ENCODE measurements at regions not wholly inside any gene's neighbourhood (a gene's known extent, or its start where the extent isn't known, plus 50 kb on each side); places are given as distances from the start of the nearest gene placed in this dataset.

DNA sequence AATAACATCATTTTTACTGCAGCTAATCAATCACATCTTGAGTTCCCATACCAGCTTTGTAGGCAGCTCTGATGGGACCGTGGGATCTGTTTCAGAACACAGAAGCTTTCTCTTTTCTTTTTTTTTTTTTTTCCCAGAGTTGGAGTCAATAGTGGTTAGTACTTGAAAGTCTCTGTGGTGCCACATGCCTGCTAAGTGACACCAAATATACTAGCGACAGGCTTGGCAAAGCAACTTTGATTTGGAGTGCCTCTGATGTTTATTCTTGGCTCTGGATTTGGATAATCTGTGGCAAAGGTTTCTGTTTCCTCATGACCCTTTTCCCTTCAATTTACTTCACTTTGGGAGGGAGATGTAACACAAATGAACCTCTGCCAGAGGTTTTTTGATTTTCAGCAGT lies 681.4 kb upstream of the TENM4 start:
- no peaks in the 10 kb centered on the region for H3K36me3 Mint-ChIP-seq
- no peaks in the 10 kb centered on the region for H3K4me1 Mint-ChIP-seq
- no peak overlapping the region for H3K27ac Mint-ChIP-seq
- H3K9me3 Mint-ChIP-seq: peaks cover 2 to 11% (median 5%) of the 10 kb centered on the region in 3 donors
- H3K4me3 Mint-ChIP-seq: no peak overlapping the region
- no peaks in the 10 kb centered on the region for H3K27me3 Mint-ChIP-seq

DNA sequence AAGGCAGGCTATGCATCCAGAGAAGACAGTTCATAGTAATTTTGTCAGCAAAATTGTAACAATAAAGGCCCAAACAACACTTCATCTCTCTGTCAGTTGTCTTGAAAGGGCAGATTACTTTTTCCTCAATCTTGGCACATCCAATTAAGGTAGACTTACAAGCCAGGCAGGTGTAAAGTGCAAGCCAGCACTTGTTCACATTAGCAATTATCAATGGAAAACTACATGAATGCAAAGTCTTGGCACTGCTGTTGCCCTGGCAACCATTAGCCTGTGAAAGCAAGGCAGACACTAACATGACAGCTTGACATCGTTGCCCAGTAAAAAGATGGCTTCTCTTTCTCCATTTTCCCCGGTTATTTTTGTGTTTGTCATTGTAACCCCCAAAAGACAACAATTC lies 677.2 kb upstream of the TENM4 start:
- no peak overlapping the region for H3K27ac Mint-ChIP-seq
- H3K27me3 Mint-ChIP-seq: no peaks in the 10 kb centered on the region
- no peak overlapping the region for H3K4me3 Mint-ChIP-seq
- peaks cover 2 to 13% (median 5%) of the 10 kb centered on the region in 3 donors for H3K9me3 Mint-ChIP-seq
- no peaks in the 10 kb centered on the region for H3K36me3 Mint-ChIP-seq
- no peaks in the 10 kb centered on the region for H3K4me1 Mint-ChIP-seq

DNA sequence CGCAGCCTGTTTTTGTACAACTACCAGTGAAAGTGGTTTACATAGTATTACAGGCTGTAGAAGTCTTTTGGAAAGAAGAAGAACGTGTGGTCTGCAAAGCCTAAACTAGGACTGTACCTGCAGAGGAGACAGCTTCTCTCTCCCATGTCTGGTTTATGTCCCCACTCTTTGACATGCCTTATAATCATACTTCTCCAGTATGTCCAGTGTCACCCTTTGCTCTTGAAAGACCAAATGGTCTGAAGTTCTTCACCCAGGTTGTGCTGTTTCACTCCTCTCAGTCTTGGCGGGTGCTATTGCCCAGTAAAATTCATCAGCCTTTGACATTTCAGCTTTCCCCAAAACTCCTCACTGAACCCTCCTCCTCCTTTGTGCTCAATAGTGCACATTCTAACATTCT lies 676.0 kb upstream of the TENM4 start:
- Mint-ChIP-seq H3K36me3 (no peaks in the 10 kb centered on the region), H3K27me3 (no peaks in the 10 kb centered on the region), H3K9me3 (peaks cover 0 to 16% (median 5%) of the 10 kb centered on the region in 3 donors), H3K27ac (no peak overlapping the region), H3K4me3 (no peak overlapping the region), H3K4me1 (no peaks in the 10 kb centered on the region)

DNA sequence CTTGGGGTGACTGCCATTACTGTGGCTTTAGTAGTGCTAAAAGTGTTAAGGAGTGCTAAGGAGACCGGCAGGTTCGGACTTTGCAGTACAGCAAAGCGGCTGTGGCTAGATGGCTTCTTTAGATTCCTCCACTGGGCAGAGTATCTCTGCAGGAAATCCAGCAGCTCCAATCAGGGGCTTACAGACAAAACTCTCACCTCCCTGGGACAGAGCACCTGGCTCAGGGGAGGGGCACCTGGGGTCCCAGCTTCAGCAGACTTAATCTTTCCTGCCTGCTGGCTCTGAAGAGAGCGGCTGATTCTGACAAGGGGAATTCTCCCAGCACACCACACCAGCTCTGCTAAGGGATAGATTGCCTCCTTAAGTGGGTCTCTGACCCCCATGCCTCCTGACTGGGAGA lies 668.8 kb upstream of the TENM4 start:
- H3K27me3 Mint-ChIP-seq: no peaks in the 10 kb centered on the region
- no peak overlapping the region for H3K4me3 Mint-ChIP-seq
- H3K36me3 Mint-ChIP-seq: no peaks in the 10 kb centered on the region
- H3K9me3 Mint-ChIP-seq: peaks cover 0 to 15% (median 3%) of the 10 kb centered on the region in 3 donors
- H3K27ac Mint-ChIP-seq: no peak overlapping the region
- H3K4me1 Mint-ChIP-seq: no peaks in the 10 kb centered on the region

DNA sequence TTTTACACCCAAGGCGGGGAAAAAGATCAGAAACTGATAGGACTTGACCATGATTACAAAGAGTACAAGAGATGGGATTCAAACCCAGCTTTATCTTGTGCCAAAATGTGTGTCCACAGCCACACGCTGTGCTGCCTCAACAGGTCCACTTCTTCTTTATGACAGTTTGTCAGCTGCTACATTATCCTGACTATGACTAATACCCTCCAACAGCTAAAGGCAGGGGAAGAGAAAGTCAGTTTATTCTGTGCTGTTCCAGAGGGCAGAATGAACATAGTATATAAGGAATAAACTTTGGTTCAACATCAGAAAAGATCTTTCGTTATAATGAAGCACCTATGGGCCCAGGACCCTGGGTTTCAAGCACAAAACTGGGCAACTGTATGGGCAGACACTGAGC lies 668.2 kb upstream of the TENM4 start:
- Mint-ChIP-seq H3K4me3 (no peak overlapping the region), H3K27me3 (no peaks in the 10 kb centered on the region), H3K9me3 (peaks cover 0 to 12% (median under 1%) of the 10 kb centered on the region in 3 donors), H3K27ac (no peak overlapping the region), H3K36me3 (no peaks in the 10 kb centered on the region), H3K4me1 (no peaks in the 10 kb centered on the region)

DNA sequence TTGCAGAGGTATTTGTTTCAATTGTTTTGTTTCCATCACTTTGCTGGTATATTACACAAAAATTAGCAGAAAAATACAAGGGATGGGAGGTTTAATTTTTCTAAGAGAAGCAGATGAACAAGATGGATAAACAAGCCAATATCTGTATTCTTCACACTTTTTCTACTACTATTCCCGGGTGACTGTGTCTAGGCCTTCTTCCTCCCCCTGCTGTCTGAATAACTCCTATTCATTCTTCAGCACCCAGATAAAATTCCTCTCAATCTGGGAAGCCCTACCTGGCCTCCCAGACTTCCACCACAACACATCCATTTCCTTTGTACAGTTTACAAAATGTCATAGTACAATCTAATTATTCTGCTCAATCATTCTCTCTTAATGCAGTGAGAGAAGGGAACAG lies 666.6 kb upstream of the TENM4 start:
- no peak overlapping the region for H3K4me3 Mint-ChIP-seq
- no peaks in the 10 kb centered on the region for H3K36me3 Mint-ChIP-seq
- H3K4me1 Mint-ChIP-seq: no peaks in the 10 kb centered on the region
- peaks cover 0 to 7% (median 0%) of the 10 kb centered on the region in 3 donors for H3K9me3 Mint-ChIP-seq
- H3K27me3 Mint-ChIP-seq: no peaks in the 10 kb centered on the region
- no peak overlapping the region for H3K27ac Mint-ChIP-seq

DNA sequence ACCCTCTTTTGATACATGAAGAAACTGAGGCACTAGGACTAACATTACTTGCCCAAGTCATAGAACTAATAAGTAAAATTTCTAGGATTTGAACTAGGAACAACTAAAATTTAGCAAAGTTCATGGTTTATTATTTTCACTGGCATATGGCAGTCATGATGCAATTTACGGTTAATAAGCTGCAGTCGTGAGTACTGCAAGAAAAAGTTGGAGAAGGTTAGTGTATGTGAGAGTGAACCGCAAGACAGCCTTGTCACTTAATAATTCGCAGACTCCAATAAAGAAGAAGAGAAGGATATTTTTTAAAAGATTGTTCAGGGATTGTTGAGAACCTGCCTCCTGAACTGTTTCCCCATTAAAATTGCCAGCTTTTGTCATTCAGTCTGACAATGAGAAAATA lies 663.4 kb upstream of the TENM4 start:
- Mint-ChIP-seq H3K4me1 (no peaks in the 10 kb centered on the region), H3K9me3 (peaks cover 0 to 7% (median 1%) of the 10 kb centered on the region in 3 donors), H3K27me3 (no peaks in the 10 kb centered on the region), H3K4me3 (no peak overlapping the region), H3K36me3 (no peaks in the 10 kb centered on the region), H3K27ac (no peak overlapping the region)

DNA sequence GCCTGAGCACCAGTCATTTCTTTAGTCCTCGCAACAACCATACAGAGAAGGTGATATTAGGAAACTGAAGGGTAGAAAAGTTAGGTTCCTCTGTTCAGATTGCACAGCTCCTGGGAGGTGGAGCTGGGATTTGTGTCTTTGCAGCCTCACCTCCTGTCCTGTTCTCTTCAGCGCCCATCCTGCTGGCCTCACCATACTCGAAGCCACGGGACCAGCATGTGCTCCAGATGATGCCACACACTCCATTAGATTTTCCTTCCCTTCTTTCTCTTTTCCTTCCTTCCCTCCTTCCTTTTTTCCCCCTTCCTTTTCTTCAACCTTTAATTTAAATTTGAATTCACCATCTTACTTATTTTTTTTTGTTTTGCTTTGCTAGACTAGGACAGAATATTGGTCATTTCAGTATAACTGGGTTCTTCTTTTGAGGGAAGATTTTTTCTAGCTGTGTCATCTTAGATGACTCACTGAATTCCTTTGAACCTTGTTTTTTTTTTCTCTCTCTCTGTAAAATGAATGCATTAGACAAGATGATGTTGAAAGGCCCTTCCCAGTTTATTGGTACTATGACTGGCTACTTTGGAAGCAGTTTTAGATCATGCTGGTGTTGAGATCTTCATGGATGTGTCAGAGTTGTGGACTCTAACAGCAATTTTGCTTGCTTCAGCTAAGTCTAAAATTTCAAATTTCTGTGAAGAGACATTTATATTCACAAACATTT lies 662.5 kb upstream of the TENM4 start:
- no peak overlapping the region for H3K27ac Mint-ChIP-seq
- no peak overlapping the region for H3K4me3 Mint-ChIP-seq
- H3K4me1 Mint-ChIP-seq: no peaks in the 10 kb centered on the region
- no peaks in the 10 kb centered on the region for H3K27me3 Mint-ChIP-seq
- H3K36me3 Mint-ChIP-seq: no peaks in the 10 kb centered on the region
- H3K9me3 Mint-ChIP-seq: peaks cover 0 to 4% (median 3%) of the 10 kb centered on the region in 3 donors

DNA sequence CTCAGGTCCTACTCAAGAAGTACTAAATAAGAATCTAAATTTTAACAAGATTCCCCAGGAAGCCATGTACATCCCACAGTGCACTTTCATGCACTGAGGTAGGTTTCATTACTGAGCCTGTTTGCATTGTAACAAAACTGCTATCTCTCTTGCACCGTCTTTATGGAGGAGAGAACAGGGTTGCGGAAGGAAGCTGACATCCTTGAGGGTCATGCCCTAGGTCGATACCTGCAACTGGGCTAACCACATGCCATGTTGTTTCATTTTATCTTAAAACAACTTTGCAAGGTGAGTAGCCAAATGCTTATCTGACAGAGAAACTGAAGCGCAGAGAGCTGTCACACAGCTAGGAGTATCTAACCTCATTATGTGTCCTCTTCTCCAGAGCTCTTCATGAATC lies 656.3 kb upstream of the TENM4 start:
- Mint-ChIP-seq H3K27me3 (no peaks in the 10 kb centered on the region), H3K4me3 (no peak overlapping the region), H3K36me3 (no peaks in the 10 kb centered on the region), H3K4me1 (no peaks in the 10 kb centered on the region), H3K27ac (no peak overlapping the region), H3K9me3 (peaks cover 3 to 4% (median 3%) of the 10 kb centered on the region in 3 donors)

DNA sequence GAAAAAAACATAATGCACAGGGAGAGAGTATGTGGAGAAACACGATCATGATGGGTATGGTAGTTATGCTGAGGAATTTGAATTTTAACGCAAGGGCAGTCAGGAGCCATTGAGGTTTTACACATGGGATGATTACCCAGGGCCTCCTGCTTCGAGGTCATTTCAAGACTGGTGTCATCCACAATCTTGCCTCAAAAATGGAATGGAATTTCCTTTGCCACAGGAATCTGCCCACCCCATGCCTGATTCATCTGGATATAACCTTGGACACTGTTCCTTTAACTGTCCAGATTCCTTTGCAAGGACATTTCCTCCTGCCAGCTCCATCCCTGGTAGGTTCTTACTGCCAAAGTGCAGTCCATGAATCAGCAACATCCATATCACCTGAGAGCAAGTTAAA lies 655.9 kb upstream of the TENM4 start:
- Mint-ChIP-seq H3K4me3 (no peak overlapping the region), H3K9me3 (peaks cover 3 to 4% (median 3%) of the 10 kb centered on the region in 3 donors), H3K27me3 (no peaks in the 10 kb centered on the region), H3K27ac (no peak overlapping the region), H3K36me3 (no peaks in the 10 kb centered on the region), H3K4me1 (no peaks in the 10 kb centered on the region)

DNA sequence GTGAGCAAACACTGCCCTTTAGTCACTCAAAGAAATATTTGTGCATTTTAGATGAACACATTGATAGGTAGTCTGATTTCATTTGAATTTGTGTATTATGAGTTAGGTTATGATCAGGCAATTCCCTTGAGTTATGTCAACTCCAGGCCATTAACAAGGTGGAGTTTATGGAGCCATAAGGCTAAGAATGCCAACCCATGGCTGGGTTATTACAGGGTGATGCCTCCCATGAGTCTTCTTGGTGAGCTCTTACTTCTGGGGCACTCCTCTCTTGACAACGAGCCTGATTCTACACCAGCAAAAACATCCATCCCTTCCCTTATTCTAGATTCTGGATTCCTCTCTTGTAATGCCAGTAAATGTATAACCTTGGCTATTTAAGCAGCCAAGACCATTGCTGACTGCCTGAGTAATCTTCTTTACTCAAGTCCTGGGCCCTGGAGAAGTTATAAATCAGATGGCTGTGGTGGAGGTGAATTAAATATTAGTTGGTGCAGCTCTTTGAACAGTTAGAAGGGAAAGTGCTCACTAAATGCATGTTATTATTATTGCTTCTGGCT lies 645.7 kb upstream of the TENM4 start:
- peaks cover 1% of the 10 kb centered on the region for H3K36me3 Mint-ChIP-seq
- H3K27ac Mint-ChIP-seq: no peak overlapping the region
- H3K4me1 Mint-ChIP-seq: peaks cover 1 to 5% (median 3%) of the 10 kb centered on the region in 3 donors
- H3K27me3 Mint-ChIP-seq: no peaks in the 10 kb centered on the region
- H3K4me3 Mint-ChIP-seq: no peak overlapping the region
- peaks cover 0 to 4% (median 4%) of the 10 kb centered on the region in 3 donors for H3K9me3 Mint-ChIP-seq

DNA sequence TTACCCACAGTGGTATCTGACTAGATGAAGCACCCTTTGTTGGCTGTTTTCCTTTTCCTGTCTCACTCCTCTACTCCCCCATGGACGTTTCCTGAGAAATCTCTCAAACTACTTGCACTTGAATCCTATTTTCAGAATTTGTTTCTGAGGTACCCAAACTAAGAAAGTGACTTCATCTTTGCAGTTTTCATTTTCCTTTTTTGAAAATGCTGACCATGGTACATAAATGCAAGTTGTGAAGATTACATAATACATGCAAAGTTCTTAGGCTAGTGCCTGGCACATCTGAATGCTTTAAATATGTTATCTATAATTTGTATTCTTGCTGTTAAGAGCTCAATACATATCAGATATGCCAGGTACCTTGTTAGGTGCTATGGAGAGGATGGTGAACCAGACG lies 644.7 kb upstream of the TENM4 start:
- Mint-ChIP-seq H3K36me3 (peaks cover 1% of the 10 kb centered on the region), H3K9me3 (peaks cover 0 to 4% (median 4%) of the 10 kb centered on the region in 3 donors), H3K4me1 (peaks cover 1 to 5% (median 3%) of the 10 kb centered on the region in 3 donors), H3K4me3 (no peak overlapping the region), H3K27me3 (no peaks in the 10 kb centered on the region), H3K27ac (peak overlapping the region in 1 of 3 donors; percentile 15)

DNA sequence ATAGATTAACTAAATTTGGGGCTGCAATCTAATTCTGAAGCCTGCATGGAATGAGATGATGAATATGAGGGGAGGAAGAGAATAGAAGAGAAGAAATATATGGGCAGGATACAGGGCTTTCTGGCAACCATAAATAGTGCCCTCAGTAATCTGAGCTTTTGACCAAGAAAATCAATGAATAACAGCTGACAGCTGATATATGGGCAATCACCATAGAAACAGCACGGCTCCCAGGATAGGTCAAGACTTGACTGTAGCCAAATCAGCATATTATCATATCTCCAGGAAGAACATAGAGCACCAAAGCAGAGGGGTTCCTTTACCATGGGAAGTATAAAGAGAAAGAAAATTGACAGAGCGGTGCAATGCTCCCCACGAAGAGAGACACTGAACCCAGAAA lies 643.8 kb upstream of the TENM4 start:
- no peak overlapping the region for H3K4me3 Mint-ChIP-seq
- H3K36me3 Mint-ChIP-seq: peaks cover 1% of the 10 kb centered on the region
- H3K27ac Mint-ChIP-seq: no peak overlapping the region
- no peaks in the 10 kb centered on the region for H3K27me3 Mint-ChIP-seq
- peaks cover 1 to 5% (median 3%) of the 10 kb centered on the region in 3 donors for H3K4me1 Mint-ChIP-seq
- H3K9me3 Mint-ChIP-seq: peaks cover 0 to 4% (median 2%) of the 10 kb centered on the region in 3 donors

DNA sequence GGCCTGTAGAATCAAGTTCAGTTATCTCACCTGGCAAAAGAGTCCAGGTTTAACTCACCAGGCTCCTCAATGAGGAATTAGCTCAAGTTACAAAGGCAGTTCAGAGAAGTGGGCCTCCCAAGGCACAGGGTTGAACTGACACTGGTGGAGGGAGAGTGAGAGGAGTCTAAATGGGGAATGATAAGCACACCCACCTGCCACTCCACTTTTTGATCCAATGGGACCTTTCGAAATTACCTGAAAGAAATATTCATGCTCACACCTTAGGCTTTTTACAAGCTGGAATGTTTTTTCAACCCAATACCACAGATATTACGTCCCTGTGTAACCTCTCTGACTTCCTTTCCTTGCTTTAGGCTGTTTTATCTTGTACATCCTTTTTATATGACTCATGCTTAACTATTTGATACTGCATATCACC lies 642.7 kb upstream of the TENM4 start:
- Mint-ChIP-seq H3K9me3 (peaks cover 0 to 4% (median 2%) of the 10 kb centered on the region in 3 donors), H3K27me3 (no peaks in the 10 kb centered on the region), H3K4me1 (peaks cover 1 to 5% (median 3%) of the 10 kb centered on the region in 3 donors), H3K4me3 (no peak overlapping the region), H3K36me3 (peaks cover 1% of the 10 kb centered on the region), H3K27ac (no peak overlapping the region)

DNA sequence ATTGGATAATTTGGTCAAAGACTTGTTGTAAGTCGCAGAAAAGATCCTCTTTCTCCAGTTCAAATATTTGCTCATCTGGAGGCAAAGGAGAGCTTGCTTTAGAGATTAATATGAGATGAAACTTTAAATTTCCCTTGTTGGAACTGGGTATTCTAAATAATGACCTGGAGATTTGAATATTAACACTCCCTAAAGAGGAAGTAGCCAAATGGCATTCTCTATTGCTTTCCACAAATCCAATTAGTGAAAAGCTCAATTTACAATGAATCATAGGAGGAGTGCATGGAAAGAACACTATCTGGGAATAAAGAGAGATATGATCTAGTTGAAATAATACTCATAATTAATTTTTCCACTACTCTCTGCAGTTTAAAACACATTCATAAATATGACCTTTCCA lies 641.6 kb upstream of the TENM4 start:
- Mint-ChIP-seq H3K36me3 (peaks cover 1% of the 10 kb centered on the region), H3K27ac (no peak overlapping the region), H3K27me3 (no peaks in the 10 kb centered on the region), H3K4me3 (no peak overlapping the region), H3K9me3 (peaks cover 0 to 4% (median 2%) of the 10 kb centered on the region in 3 donors), H3K4me1 (peaks cover 1 to 5% (median 3%) of the 10 kb centered on the region in 3 donors)

DNA sequence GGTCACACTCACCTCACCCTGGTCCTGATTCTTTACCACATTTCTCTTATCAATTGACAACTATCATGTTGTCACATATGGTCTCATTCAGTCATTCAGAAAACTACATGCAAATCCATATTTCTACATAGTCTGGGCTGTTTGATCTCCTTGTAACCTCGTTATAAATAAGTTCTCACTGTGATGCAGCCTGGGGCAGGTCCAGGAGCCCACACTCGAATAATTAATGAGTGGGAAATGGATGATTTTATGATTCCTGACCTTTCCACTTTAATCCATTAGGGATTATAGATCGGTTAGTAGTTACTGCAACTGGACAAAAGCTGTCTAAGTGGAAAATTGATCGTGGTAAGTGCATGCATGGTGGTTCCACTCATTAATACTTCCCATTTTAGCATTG lies 636.3 kb upstream of the TENM4 start:
- peaks cover 0 to 4% (median 2%) of the 10 kb centered on the region in 3 donors for H3K9me3 Mint-ChIP-seq
- no peaks in the 10 kb centered on the region for H3K4me1 Mint-ChIP-seq
- peaks cover 2% of the 10 kb centered on the region for H3K36me3 Mint-ChIP-seq
- H3K27ac Mint-ChIP-seq: no peak overlapping the region
- no peaks in the 10 kb centered on the region for H3K27me3 Mint-ChIP-seq
- no peak overlapping the region for H3K4me3 Mint-ChIP-seq

All from IgD-negative memory B cell (primary cell).